Glutamatergic neuron (in vitro differentiated cells): ENCODE measurements at regions not wholly inside any gene's neighbourhood (a gene's known extent, or its start where the extent isn't known, plus 50 kb on each side); places are given as distances from the start of the nearest gene placed in this dataset.

Experiments used
- DNase-seq: peaks from one replicate; pipeline ENCODE4 v3.0.0; 2022
- H3K27ac Mint-ChIP-seq: one replicate; pipeline ENCODE4 v1.8.0; 2020; ENCODE audit warnings: mild to moderate bottlenecking, mixed read lengths, inconsistent platforms; ENCODE audit not compliant: unreplicated experiment
- H3K27me3 Mint-ChIP-seq: one replicate; pipeline ENCODE4 v1.8.0; 2020; ENCODE audit warnings: mild to moderate bottlenecking, moderate library complexity, mixed read lengths, inconsistent platforms; ENCODE audit not compliant: unreplicated experiment
- H3K36me3 Mint-ChIP-seq: one replicate; pipeline ENCODE4 v1.8.0; 2020; ENCODE audit warnings: mild to moderate bottlenecking, mixed read lengths, inconsistent platforms; ENCODE audit not compliant: unreplicated experiment
- H3K4me1 Mint-ChIP-seq: one replicate; pipeline ENCODE4 v1.8.0; 2020; ENCODE audit warnings: mild to moderate bottlenecking, low read depth, mixed read lengths, inconsistent platforms; ENCODE audit not compliant: unreplicated experiment
- H3K4me3 Mint-ChIP-seq: one replicate; pipeline ENCODE4 v1.8.0; 2020; ENCODE audit warnings: mild to moderate bottlenecking, mixed read lengths, inconsistent platforms; ENCODE audit not compliant: unreplicated experiment
- H3K9me3 Mint-ChIP-seq: one replicate; pipeline ENCODE4 v1.8.0; 2020; ENCODE audit warnings: mild to moderate bottlenecking, moderate library complexity, mixed read lengths, inconsistent platforms; ENCODE audit not compliant: unreplicated experiment
- CTCF ChIP-seq: fragments of 200-600 bp; sonication (generic); IDR thresholded peaks from one replicate; pipeline ENCODE4 v1.5.0; 2021; ENCODE audit not compliant: partially characterized antibody, unreplicated experiment

- Mint-ChIP-seq H3K4me3 (no peak overlapping the region), H3K27me3 (peaks cover 5% of the 10 kb centered on the region), H3K9me3 (no peaks in the 10 kb centered on the region), H3K36me3 (no peaks in the 10 kb centered on the region), H3K4me1 (peaks cover 7% of the 10 kb centered on the region), H3K27ac (no peak overlapping the region)
- no peak for DNase-seq
- TF ChIP-seq CTCF, result no peak
These were observed 484.8 kb downstream of the PSAT1 start for GRCh38 chr9:78781681-78782080.

- Mint-ChIP-seq H3K27me3 (peaks cover 5% of the 10 kb centered on the region), H3K27ac (no peak overlapping the region), H3K4me1 (peaks cover 7% of the 10 kb centered on the region), H3K4me3 (no peak overlapping the region), H3K36me3 (no peaks in the 10 kb centered on the region), H3K9me3 (no peaks in the 10 kb centered on the region)
- TF ChIP-seq CTCF, result no peak
- no peak for DNase-seq
These were observed 485.3 kb downstream of the PSAT1 start for GRCh38 chr9:78782234-78782633.

- no peak overlapping the region for H3K4me3 Mint-ChIP-seq
- DNase-seq, result no peak
- no peaks in the 10 kb centered on the region for H3K9me3 Mint-ChIP-seq
- no peaks in the 10 kb centered on the region for H3K36me3 Mint-ChIP-seq
- TF ChIP-seq CTCF, result no peak
- peaks cover 5% of the 10 kb centered on the region for H3K27me3 Mint-ChIP-seq
- H3K27ac Mint-ChIP-seq, result no peak overlapping the region
- peaks cover 7% of the 10 kb centered on the region for H3K4me1 Mint-ChIP-seq
These were observed 485.9 kb downstream of the PSAT1 start for GRCh38 chr9:78782858-78783257.

- Mint-ChIP-seq H3K9me3 (no peaks in the 10 kb centered on the region), H3K4me3 (no peak overlapping the region), H3K36me3 (no peaks in the 10 kb centered on the region), H3K4me1 (peaks cover 5% of the 10 kb centered on the region), H3K27ac (no peak overlapping the region), H3K27me3 (peaks cover 5% of the 10 kb centered on the region)
- TF ChIP-seq CTCF, result no peak
- no peak for DNase-seq
These were observed 486.8 kb downstream of the PSAT1 start for GRCh38 chr9:78783743-78784142.

- H3K9me3 Mint-ChIP-seq, result peaks cover 3% of the 10 kb centered on the region
- H3K4me3 Mint-ChIP-seq, result no peak overlapping the region
- H3K27ac Mint-ChIP-seq, result no peak overlapping the region
- DNase-seq, result no peak
- H3K36me3 Mint-ChIP-seq, result no peaks in the 10 kb centered on the region
- H3K27me3 Mint-ChIP-seq, result peaks cover 2% of the 10 kb centered on the region
- no peak for TF ChIP-seq CTCF
- H3K4me1 Mint-ChIP-seq, result no peaks in the 10 kb centered on the region
These were observed 489.9 kb downstream of the PSAT1 start for GRCh38 chr9:78786794-78787193.
